ENCODE measurements at regions not wholly inside any gene's neighbourhood (a gene's known extent, or its start where the extent isn't known, plus 50 kb on each side); places are given as distances from the start of the nearest gene placed in this dataset.

- no peak for DNase-seq
Observed at GRCh38 chr5:124581738-124582560, 164.5 kb downstream of the ZNF608 start.

- no peak for DNase-seq
Observed at GRCh38 chr5:124580925-124581737, 165.3 kb downstream of the ZNF608 start.

- DNase-seq, result no peak
Observed at GRCh38 chr5:124580512-124580911, 165.9 kb downstream of the ZNF608 start.

GRCh38 chr5:124576848-124577409 lies 169.5 kb downstream of the ZNF608 start:
- no peak for DNase-seq

- no peak for DNase-seq
Observed at GRCh38 chr5:124575725-124576124, 170.7 kb downstream of the ZNF608 start.

- DNase-seq, result no peak
Observed at GRCh38 chr5:124574521-124575436, 171.7 kb downstream of the ZNF608 start.

GRCh38 chr5:124572971-124573370 lies 173.5 kb downstream of the ZNF608 start:
- no peak for DNase-seq

- no peak for DNase-seq
Observed at GRCh38 chr5:124570285-124571035, 176.0 kb downstream of the ZNF608 start.

GRCh38 chr5:124566875-124567450 lies 179.5 kb downstream of the ZNF608 start:
- DNase-seq, result no peak

GRCh38 chr5:124561451-124561850 lies 185.0 kb downstream of the ZNF608 start:
- no peak for DNase-seq

- no peak for DNase-seq
Observed at GRCh38 chr5:124560370-124560769, 186.1 kb downstream of the ZNF608 start.

- DNase-seq, result no peak
Observed at GRCh38 chr5:124557761-124558160, 188.7 kb downstream of the ZNF608 start.

GRCh38 chr5:124554746-124555578 lies 191.5 kb downstream of the ZNF608 start:
- DNase-seq, result no peak

GRCh38 chr5:124553911-124554310 lies 192.5 kb downstream of the ZNF608 start:
- DNase-seq, result no peak

- DNase-seq, result no peak
Observed at GRCh38 chr5:124552526-124552925, 193.9 kb downstream of the ZNF608 start.

- DNase-seq, result no peak
Observed at GRCh38 chr5:124551939-124552279, 194.5 kb downstream of the ZNF608 start.

GRCh38 chr5:124550731-124551130 lies 195.7 kb downstream of the ZNF608 start:
- DNase-seq, result no peak

- no peak for DNase-seq
Observed at GRCh38 chr5:124549891-124550436, 196.5 kb downstream of the ZNF608 start.

- no peak for DNase-seq
Observed at GRCh38 chr5:124546643-124547042, 199.8 kb downstream of the ZNF608 start.

- no peak for DNase-seq
Observed at GRCh38 chr5:124544366-124545055, 201.9 kb downstream of the ZNF608 start.
